ENCODE measurements at regions not wholly inside any gene's neighbourhood (a gene's known extent, or its start where the extent isn't known, plus 50 kb on each side); places are given as distances from the start of the nearest gene placed in this dataset.

GRCh38 chr22:48952256-48953102 lies 875.2 kb downstream of the BRD1 start:
- DNase-seq = no peak

- no peak for DNase-seq
These were observed 875.8 kb downstream of the BRD1 start for GRCh38 chr22:48951836-48952235.

GRCh38 chr22:48950151-48950915 lies 877.3 kb downstream of the BRD1 start:
- no peak for DNase-seq

- DNase-seq = no peak
These were observed 878.1 kb downstream of the BRD1 start for GRCh38 chr22:48949375-48950149.

GRCh38 chr22:48948575-48949170 lies 879.0 kb downstream of the BRD1 start:
- no peak for DNase-seq

GRCh38 chr22:48947636-48948035 lies 880.0 kb downstream of the BRD1 start:
- no peak for DNase-seq

- DNase-seq = no peak
These were observed 881.8 kb downstream of the BRD1 start for GRCh38 chr22:48945621-48946458.

GRCh38 chr22:48944751-48945620 lies 882.7 kb downstream of the BRD1 start:
- no peak for DNase-seq

- no peak for DNase-seq
These were observed 883.3 kb downstream of the BRD1 start for GRCh38 chr22:48944433-48944750.

- DNase-seq = no peak
These were observed 883.9 kb downstream of the BRD1 start for GRCh38 chr22:48943567-48944432.

- no peak for DNase-seq
These were observed 884.7 kb downstream of the BRD1 start for GRCh38 chr22:48942698-48943566.

- no peak for DNase-seq
These were observed 885.6 kb downstream of the BRD1 start for GRCh38 chr22:48941903-48942575.

GRCh38 chr22:48941033-48941902 lies 886.4 kb downstream of the BRD1 start:
- no peak for DNase-seq

- DNase-seq = no peak
These were observed 887.2 kb downstream of the BRD1 start for GRCh38 chr22:48940266-48941032.

- DNase-seq = no peak
These were observed 888.0 kb downstream of the BRD1 start for GRCh38 chr22:48939441-48940265.

GRCh38 chr22:48938741-48939140 lies 888.9 kb downstream of the BRD1 start:
- DNase-seq = no peak

Measured in CD4-positive, alpha-beta T cell treated with Interleukin-17A for 4 hours (primary cell).